PC-3 (cell line): ENCODE measurements at regions not wholly inside any gene's neighbourhood (a gene's known extent, or its start where the extent isn't known, plus 50 kb on each side); places are given as distances from the start of the nearest gene placed in this dataset.

Experiments
- ATAC-seq: fragments of 200-7000 bp; cut with Tn5 transposase; 2 replicates; pipeline ENCODE4 v1.9.1; 2020; ENCODE audit warnings: mild to moderate bottlenecking, moderate library complexity
- BruUV-seq: library from RNA; stranded (reverse); fragments of 400-500 nt; replicated peaks from 2 replicates; lab custom pipeline; 2021; lab: Mats Ljungman, UMichigan
- CTCF ChIA-PET: fragments of 300-600 bp; sonication (Branson Sonifier 250); formaldehyde crosslinking; loops from one replicate; lab custom pipeline; 2022; ENCODE audit warnings: antibody characterized with exemption; lab: Charles Lee
- POLR2A ChIA-PET: fragments of 300-600 bp; sonication (Branson Sonifier 250); formaldehyde crosslinking; loops from one replicate; lab custom pipeline; 2022; ENCODE audit warnings: antibody characterized with exemption; ENCODE audit not compliant: unreplicated experiment; lab: Charles Lee
- DNase-seq: peaks from one replicate; pipeline ENCODE4 v3.0.0-alpha.2; 2015
- H2AFZ ChIP-seq: fragments of 300-600 bp; sonication (generic); 2 replicates; pipeline ENCODE4 v1.6.0; 2016; ENCODE audit warnings: antibody characterized with exemption, low read length
- H3F3A ChIP-seq: fragments of 300-600 bp; sonication (generic); one replicate; pipeline ENCODE4 v1.6.0; 2017; ENCODE audit warnings: antibody characterized with exemption, low read length, control low read depth, mild to moderate bottlenecking; ENCODE audit not compliant: unreplicated experiment
- H3K27ac ChIP-seq: fragments of 300-600 bp; sonication (generic); 2 replicates; pipeline ENCODE4 v1.5.1; 2016; ENCODE audit warnings: mild to moderate bottlenecking, low read length
- H3K27me3 ChIP-seq: fragments of 300-600 bp; sonication (generic); 2 replicates; pipeline ENCODE4 v1.6.1; 2016; ENCODE audit warnings: low read length, mixed read lengths
- H3K36me3 ChIP-seq: fragments of 300-600 bp; sonication (generic); 2 replicates; pipeline ENCODE4 v1.6.1; 2016; ENCODE audit warnings: low read depth, mixed run types, low read length, mixed read lengths
- H3K4me1 ChIP-seq: fragments of 300-600 bp; sonication (generic); 2 replicates; pipeline ENCODE4 v1.5.1; 2016; ENCODE audit warnings: low read length; ENCODE audit not compliant: insufficient read depth
- H3K4me2 ChIP-seq: fragments of 300-600 bp; sonication (generic); 2 replicates; pipeline ENCODE4 v1.6.0; 2016; ENCODE audit warnings: low read length
- H3K4me3 ChIP-seq: fragments of 300-600 bp; sonication (generic); 2 replicates; pipeline ENCODE4 v1.5.1; 2016; ENCODE audit warnings: mild to moderate bottlenecking, low read length, mixed read lengths
- H3K79me2 ChIP-seq: fragments of 300-600 bp; sonication (generic); 2 replicates; pipeline ENCODE4 v1.6.1; 2017; ENCODE audit warnings: low read length, mixed read lengths
- H3K9ac ChIP-seq: fragments of 300-600 bp; sonication (generic); 2 replicates; pipeline ENCODE4 v1.6.0; 2016; ENCODE audit warnings: mild to moderate bottlenecking, low read length
- H3K9me2 ChIP-seq: fragments of 300-600 bp; sonication (generic); replicated peaks from 2 replicates; pipeline ENCODE4 v1.6.1; 2016; ENCODE audit warnings: mixed run types, low read length, mixed read lengths
- H3K9me3 ChIP-seq: fragments of 300-600 bp; sonication (generic); 2 replicates; pipeline ENCODE4 v1.6.1; 2016; ENCODE audit warnings: low read length, mixed read lengths
- H4K20me1 ChIP-seq: fragments of 300-600 bp; sonication (generic); 2 replicates; pipeline ENCODE4 v1.6.1; 2016; ENCODE audit warnings: low read length, mixed read lengths
- CTCF ChIP-seq: fragments of 300-600 bp; sonication (generic); conservative IDR thresholded peaks from 2 replicates; pipeline ENCODE4 v1.5.1; 2017; ENCODE audit warnings: antibody characterized with exemption, low read depth, mild to moderate bottlenecking, low read length
- EZH2 ChIP-seq: fragments of 300-600 bp; sonication (generic); IDR thresholded peaks from one replicate; pipeline ENCODE4 v1.6.1; 2017; ENCODE audit warnings: antibody characterized with exemption, mild to moderate bottlenecking, low read length; ENCODE audit not compliant: unreplicated experiment
- EZH2phosphoT487 ChIP-seq: fragments of 300-600 bp; sonication (generic); IDR thresholded peaks from 2 replicates; pipeline ENCODE4 v1.6.1; 2018; ENCODE audit warnings: mild to moderate bottlenecking, antibody characterized with exemption, low read length, borderline replicate concordance
- intact Hi-C: fragments of 100-400 bp; cut with micrococcal nuclease; formaldehyde crosslinking; loops from 2 replicates; pipeline ENCODE4 v1.9.0; 2023

GRCh38 chr3:72157748-72158638 is 373.0 kb upstream of the PROK2 start:
- CTCF ChIA-PET = no interaction called here
- no peaks in the 10 kb centered on the region for H3K27me3 ChIP-seq
- no peak for TF ChIP-seq CTCF
- TF ChIP-seq EZH2phosphoT487 = no peak
- no peak for TF ChIP-seq EZH2

GRCh38 chr3:72155391-72156064 is 370.6 kb upstream of the PROK2 start:
- H3K79me2 ChIP-seq = no peaks in the 10 kb centered on the region
- ATAC-seq = peak; percentile 70
- ChIA-PET POLR2A (interaction anchor here (0.6 kb wide), 1 partner anchor 241 kb away, joined by 3 read pairs; no protein-coding TSS in a partner anchor), CTCF (no interaction called here)
- H3K4me1 ChIP-seq = peaks cover 24% of the 10 kb centered on the region
- 0 out of 2 replicates have a peak overlapping the region, but pooled peaks have one; percentile 25 for H2AFZ ChIP-seq
- peak overlapping the region; percentile 3; the same call in 1 of the 2 replicates for H3K4me2 ChIP-seq
- BruUV-seq = no TSS peak
- DNase-seq = peak; percentile 83
- H4K20me1 ChIP-seq = no peaks in the 10 kb centered on the region
- H3K4me3 ChIP-seq = no peak overlapping the region
- no peaks in the 10 kb centered on the region for H3K9me2 ChIP-seq
- no peak for TF ChIP-seq EZH2phosphoT487
- no peak for TF ChIP-seq CTCF
- TF ChIP-seq EZH2 = no peak
- H3F3A ChIP-seq = no peaks in the 10 kb centered on the region
- no peaks in the 10 kb centered on the region for H3K9me3 ChIP-seq
- no peak overlapping the region for H3K27ac ChIP-seq
- no peaks in the 10 kb centered on the region for H3K27me3 ChIP-seq
- intact Hi-C loops = no loop called here
- no peaks in the 10 kb centered on the region for H3K36me3 ChIP-seq
- H3K9ac ChIP-seq = no peak overlapping the region

More at GRCh38 chr3:72157748-72158638, 373.0 kb upstream of the PROK2 start:
- POLR2A ChIA-PET = interaction anchor here (0.7 kb wide), 1 partner anchor 38 kb away, joined by 4 read pairs; no protein-coding TSS in a partner anchor
- Histone ChIP-seq H3K4me1 (peaks cover 27% of the 10 kb centered on the region), H3K4me2 (no peak overlapping the region), H3K9ac (no peak overlapping the region), H3K4me3 (no peak overlapping the region), H2AFZ (no peak overlapping the region), H3K9me2 (no peaks in the 10 kb centered on the region), H3K27ac (no peak overlapping the region), H4K20me1 (no peaks in the 10 kb centered on the region), H3K36me3 (no peaks in the 10 kb centered on the region), H3K79me2 (no peaks in the 10 kb centered on the region), H3F3A (no peaks in the 10 kb centered on the region), H3K9me3 (no peaks in the 10 kb centered on the region)
- ATAC-seq = no peak
- BruUV-seq = no TSS peak
- DNase-seq = peak; percentile 32
- intact Hi-C loops = no loop called here
